Mucosa of rectum (tissue), 2 donors: ENCODE measurements at regions not wholly inside any gene's neighbourhood (a gene's known extent, or its start where the extent isn't known, plus 50 kb on each side); places are given as distances from the start of the nearest gene placed in this dataset.
"Not testable (repeated sequence)": the region's sequence is repeated elsewhere in the genome, so short reads cannot be mapped to it uniquely, and the experiment has no call there.

Experiments
- H3K27ac ChIP-seq, 2 donors: one replicate each; pipeline ENCODE4 v1.7.0; 2013; ENCODE audit warnings: inconsistent platforms in 2 of 2, low read depth in 2 of 2, low read length in 2 of 2
- H3K27me3 ChIP-seq, 2 donors: one replicate each; pipeline ENCODE4 v1.7.0; 2013; ENCODE audit warnings: low read length in 2 of 2; ENCODE audit not compliant: control insufficient read depth in 2 of 2, insufficient read depth in 2 of 2
- H3K36me3 ChIP-seq, 2 donors: one replicate each; pipeline ENCODE4 v1.7.0; 2013; ENCODE audit warnings: low read length in 2 of 2; ENCODE audit not compliant: control insufficient read depth in 2 of 2, insufficient read depth in 2 of 2
- H3K4me1 ChIP-seq, 2 donors: one replicate each; pipeline ENCODE4 v1.7.0; 2013; ENCODE audit warnings: low read length in 2 of 2, mild to moderate bottlenecking in 1 of 2; ENCODE audit not compliant: control insufficient read depth in 2 of 2, insufficient read depth in 2 of 2
- H3K4me3 ChIP-seq, 2 donors: one replicate each; pipeline ENCODE4 v1.7.0; 2013; ENCODE audit warnings: low read length in 2 of 2
- H3K9ac ChIP-seq, 2 donors: one replicate each; pipeline ENCODE4 v1.7.0; 2013; ENCODE audit warnings: low read length in 2 of 2, low read depth in 1 of 2, mild to moderate bottlenecking in 1 of 2
- H3K9me3 ChIP-seq, 2 donors: one replicate each; pipeline ENCODE4 v1.7.0; 2013; ENCODE audit warnings: low read length in 2 of 2; ENCODE audit not compliant: control insufficient read depth in 2 of 2
- donor health status: healthy.
- donor health status: Normal muscosa, but diverticular disease.

DNA sequence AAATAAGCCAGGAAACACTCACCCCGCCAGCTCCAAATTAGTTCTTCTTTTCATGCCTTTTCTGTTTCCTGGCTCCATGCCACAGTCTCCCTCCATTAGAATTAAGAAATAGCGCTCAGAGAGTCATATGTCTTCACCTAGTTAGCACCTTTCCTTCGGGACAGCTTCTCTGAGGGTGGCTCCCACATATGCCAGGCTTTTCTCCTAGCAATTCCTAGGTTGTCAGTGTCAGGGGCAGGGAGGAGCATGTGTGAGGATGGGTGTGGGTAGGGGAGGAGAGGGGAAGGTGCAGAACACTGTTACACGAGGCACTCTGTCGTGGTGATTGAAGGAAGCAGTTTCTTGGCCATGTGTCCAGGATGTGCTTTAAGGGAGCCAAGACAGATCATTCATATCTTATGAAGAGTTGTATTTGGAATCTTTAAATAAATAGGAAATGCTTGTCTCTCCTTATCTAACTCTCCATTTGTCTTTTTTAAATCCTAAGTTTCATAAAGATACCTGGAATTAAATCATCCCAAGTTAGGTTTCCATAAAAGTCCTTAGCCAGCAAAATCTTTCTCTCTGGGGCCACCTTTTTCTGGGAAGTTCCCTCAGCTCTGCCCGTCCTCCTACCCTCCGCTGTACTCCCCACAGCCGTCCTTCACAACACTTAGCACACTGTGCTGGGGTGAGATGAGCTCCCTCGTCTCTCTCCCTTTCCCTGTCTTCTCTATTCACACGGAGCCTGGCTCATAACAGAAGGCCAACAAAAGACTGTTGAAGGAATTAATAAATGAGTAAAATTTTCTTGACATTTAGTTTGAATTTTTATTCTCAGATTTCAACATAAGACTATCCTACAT lies 361.0 kb downstream of the CD83 start:
- Histone ChIP-seq H3K36me3 (no peaks in the 10 kb centered on the region), H3K27me3 (peaks cover 0 to 2% of the 10 kb centered on the region in 2 donors), H3K9me3 (no peaks in the 10 kb centered on the region), H3K4me1 (peaks cover 0 to 6% of the 10 kb centered on the region in 2 donors), H3K27ac (no peak overlapping the region), H3K4me3 (no peak overlapping the region), H3K9ac (no peak overlapping the region)

DNA sequence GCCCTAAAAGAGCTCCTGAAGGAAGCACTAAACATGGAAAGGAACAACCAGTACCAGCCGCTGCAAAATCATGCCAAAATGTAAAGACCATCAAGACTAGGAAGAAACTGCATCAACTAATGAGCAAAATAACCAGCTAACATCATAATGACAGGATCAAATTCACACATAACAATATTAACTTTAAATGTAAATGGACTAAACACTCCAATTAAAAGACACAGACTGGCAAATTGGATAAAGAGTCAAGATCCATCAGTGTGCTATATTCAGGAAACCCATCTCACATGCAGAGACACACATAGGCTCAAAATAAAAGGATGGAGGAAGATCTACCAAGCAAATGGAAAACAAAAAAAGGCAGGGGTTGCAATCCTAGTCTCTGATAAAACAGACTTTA lies 364.4 kb downstream of the CD83 start:
- H3K4me1 ChIP-seq, H3K9ac ChIP-seq, H3K9me3 ChIP-seq, H3K27me3 ChIP-seq, H3K27ac ChIP-seq, H3K4me3 ChIP-seq, H3K36me3 ChIP-seq: not testable (repeated sequence)

DNA sequence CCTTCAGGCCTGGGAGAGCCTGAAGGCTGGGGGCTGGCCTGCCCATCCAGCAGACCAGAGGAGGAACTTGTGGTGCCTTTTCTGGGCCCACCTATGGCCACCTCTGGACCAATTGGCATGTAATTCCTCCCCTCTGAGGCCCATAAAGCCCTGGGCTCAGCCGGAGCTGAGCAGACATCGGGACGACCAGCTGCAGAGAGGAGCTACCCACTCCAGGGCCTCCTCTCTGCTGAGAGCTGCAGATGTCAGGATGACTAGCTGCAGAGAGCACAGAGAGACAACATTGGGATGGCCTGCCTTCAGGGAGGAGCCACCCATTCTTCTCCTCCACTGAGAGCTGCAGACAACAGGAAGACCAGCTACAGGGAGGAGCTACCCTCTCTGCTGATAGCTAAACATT lies 370.1 kb downstream of the CD83 start:
- no peaks in the 10 kb centered on the region for H3K27me3 ChIP-seq
- H3K4me3 ChIP-seq, result no peak overlapping the region
- H3K4me1 ChIP-seq, result no peaks in the 10 kb centered on the region
- H3K9me3 ChIP-seq, result no peaks in the 10 kb centered on the region
- no peaks in the 10 kb centered on the region for H3K36me3 ChIP-seq
- no peak overlapping the region for H3K9ac ChIP-seq
- H3K27ac ChIP-seq, result no peak overlapping the region

DNA sequence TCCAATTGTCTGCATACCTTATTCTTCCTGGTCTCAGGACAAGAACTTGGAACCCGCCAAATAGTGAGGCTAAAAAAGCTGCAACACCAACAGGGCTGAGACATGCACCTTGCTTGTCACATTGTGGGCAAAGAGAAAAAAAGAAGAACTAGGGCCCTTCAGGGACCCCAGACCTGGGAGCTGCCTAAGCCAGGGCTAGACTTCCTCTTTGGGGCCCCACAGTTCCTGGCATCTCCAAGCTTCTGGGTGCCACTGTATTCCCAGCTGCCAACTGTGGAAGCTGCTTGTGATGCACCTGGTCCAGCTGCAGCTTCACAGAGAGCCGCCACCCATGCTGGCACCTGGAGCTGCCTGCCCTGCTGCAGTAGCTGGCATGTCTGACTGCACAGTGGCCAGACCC lies 370.6 kb downstream of the CD83 start:
- Histone ChIP-seq H3K9me3 (no peaks in the 10 kb centered on the region), H3K9ac (no peak overlapping the region), H3K36me3 (no peaks in the 10 kb centered on the region), H3K4me1 (no peaks in the 10 kb centered on the region), H3K4me3 (no peak overlapping the region), H3K27me3 (no peaks in the 10 kb centered on the region), H3K27ac (no peak overlapping the region)

DNA sequence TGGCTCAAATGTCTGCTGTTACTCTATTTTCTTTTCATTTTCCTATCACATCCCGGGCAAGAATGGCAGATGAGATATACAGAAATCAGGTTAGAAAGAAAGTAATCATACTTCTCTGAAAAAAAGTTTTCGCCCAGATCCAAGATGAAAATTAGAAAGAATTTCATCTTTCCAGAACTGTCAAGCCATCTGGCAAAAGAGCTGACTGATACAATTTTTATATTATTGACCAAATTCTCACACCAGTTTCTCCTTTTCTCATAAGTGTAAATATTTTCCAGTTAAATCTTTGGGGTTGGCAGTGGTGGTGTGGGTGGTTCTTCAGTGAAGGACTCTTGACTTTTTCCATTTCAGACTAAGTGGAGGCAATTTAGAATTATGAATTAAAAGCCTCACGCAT lies 371.9 kb downstream of the CD83 start:
- H3K9me3 ChIP-seq, result no peaks in the 10 kb centered on the region
- no peak overlapping the region for H3K4me3 ChIP-seq
- no peaks in the 10 kb centered on the region for H3K36me3 ChIP-seq
- H3K27me3 ChIP-seq, result no peaks in the 10 kb centered on the region
- no peaks in the 10 kb centered on the region for H3K4me1 ChIP-seq
- H3K27ac ChIP-seq, result no peak overlapping the region
- H3K9ac ChIP-seq, result no peak overlapping the region

DNA sequence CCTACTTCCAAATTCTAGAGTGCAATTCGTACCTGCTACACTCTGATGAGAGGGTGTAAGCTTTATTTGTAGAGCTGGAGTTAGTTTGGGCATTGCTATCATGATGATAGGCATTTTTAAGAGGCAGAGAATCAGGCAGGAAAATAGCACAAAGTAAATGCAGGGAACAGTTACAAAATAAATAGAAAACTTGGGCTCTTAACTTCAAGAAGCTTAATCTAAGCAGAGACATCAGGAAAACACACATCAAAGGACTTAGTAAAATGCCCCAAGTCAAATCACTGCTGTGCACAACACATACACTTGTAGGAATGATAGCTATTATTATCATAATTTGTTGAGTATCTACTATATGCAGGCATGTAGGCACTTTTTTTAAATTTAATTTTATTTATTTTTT lies 381.2 kb downstream of the CD83 start:
- Histone ChIP-seq H3K27me3 (no peaks in the 10 kb centered on the region), H3K9ac (no peak overlapping the region), H3K27ac (no peak overlapping the region), H3K4me3 (no peak overlapping the region), H3K9me3 (no peaks in the 10 kb centered on the region), H3K36me3 (no peaks in the 10 kb centered on the region), H3K4me1 (no peaks in the 10 kb centered on the region)

DNA sequence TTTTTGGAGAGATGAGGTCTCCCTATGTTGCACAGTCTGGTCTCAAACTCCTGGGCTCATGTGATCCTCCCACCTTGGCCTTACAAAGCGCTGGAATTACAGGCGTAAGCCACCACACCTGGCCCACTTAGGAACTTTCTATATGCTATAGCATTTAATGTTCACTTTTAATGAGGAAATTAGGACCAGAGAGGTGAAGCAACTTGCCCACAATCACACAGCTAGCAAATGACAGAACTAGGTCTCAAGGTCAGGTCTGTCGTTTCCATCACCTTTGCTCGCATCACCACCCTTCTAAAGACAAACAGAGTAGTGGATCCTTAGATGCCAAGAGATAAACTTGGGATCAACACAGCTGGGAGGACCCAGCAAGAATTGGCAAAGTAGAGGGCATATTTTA lies 381.7 kb downstream of the CD83 start:
- no peaks in the 10 kb centered on the region for H3K4me1 ChIP-seq
- no peak overlapping the region for H3K4me3 ChIP-seq
- no peaks in the 10 kb centered on the region for H3K36me3 ChIP-seq
- no peak overlapping the region for H3K9ac ChIP-seq
- no peak overlapping the region for H3K27ac ChIP-seq
- no peaks in the 10 kb centered on the region for H3K27me3 ChIP-seq
- no peaks in the 10 kb centered on the region for H3K9me3 ChIP-seq

DNA sequence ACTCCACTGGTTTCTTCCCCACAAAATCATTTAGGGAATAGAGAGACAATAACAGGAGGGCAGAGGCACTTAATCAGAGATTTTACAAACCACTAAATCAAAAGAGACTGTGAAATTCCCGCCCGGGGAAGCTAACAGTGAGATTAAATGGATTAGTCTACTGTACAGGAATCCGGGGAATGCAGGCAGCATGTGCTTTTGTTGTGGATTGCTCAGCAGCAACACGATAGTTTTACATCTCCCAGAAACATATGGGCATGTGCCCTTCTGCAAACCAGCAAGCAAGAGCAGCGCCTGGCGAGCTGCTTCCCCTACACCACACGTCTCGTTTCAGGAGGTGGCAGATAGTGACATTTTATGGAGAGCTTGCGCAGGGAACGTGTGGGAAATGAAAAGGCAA lies 382.3 kb downstream of the CD83 start:
- no peak overlapping the region for H3K4me3 ChIP-seq
- no peaks in the 10 kb centered on the region for H3K27me3 ChIP-seq
- H3K9ac ChIP-seq, result no peak overlapping the region
- no peaks in the 10 kb centered on the region for H3K4me1 ChIP-seq
- no peak overlapping the region for H3K27ac ChIP-seq
- no peaks in the 10 kb centered on the region for H3K36me3 ChIP-seq
- H3K9me3 ChIP-seq, result no peaks in the 10 kb centered on the region

- Histone ChIP-seq H3K9ac (no peak overlapping the region), H3K36me3 (no peaks in the 10 kb centered on the region), H3K4me1 (no peaks in the 10 kb centered on the region), H3K27me3 (no peaks in the 10 kb centered on the region), H3K27ac (no peak overlapping the region), H3K4me3 (no peak overlapping the region), H3K9me3 (no peaks in the 10 kb centered on the region)
Measured at GRCh38 chr6:14500809-14501208, 383.2 kb downstream of the CD83 start.

GRCh38 chr6:14501240-14501639 lies 383.7 kb downstream of the CD83 start:
- no peak overlapping the region for H3K9ac ChIP-seq
- H3K4me1 ChIP-seq, result peaks cover 0 to 3% of the 10 kb centered on the region in 2 donors

More at GRCh38 chr6:14501240-14501639, 383.7 kb downstream of the CD83 start:
- Histone ChIP-seq H3K4me3 (no peak overlapping the region), H3K27ac (no peak overlapping the region), H3K9me3 (no peaks in the 10 kb centered on the region), H3K36me3 (no peaks in the 10 kb centered on the region), H3K27me3 (no peaks in the 10 kb centered on the region)
